ENCODE measurements at regions not wholly inside any gene's neighbourhood (a gene's known extent, or its start where the extent isn't known, plus 50 kb on each side); places are given as distances from the start of the nearest gene placed in this dataset.

DNA sequence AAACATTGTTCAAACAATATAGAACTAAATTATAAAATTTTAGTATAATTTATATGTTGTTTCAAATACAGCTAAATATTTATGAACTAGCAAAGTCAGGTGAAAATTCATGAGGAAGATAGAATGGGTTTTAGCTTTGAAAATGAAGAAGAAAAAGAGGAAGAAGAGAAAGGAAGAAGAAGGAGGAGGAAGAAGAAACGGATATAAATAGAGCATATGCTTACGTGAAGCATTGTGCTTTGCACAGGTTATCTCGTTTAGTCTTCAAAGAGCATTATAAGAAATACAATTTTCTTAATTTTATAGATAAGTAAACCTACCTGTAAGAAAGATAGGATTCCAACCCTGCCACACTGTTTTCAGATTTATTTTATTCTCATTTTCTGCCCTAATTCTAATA is 620.6 kb upstream of the DAB2 start:
- TF ChIP-seq, protein P1, sequence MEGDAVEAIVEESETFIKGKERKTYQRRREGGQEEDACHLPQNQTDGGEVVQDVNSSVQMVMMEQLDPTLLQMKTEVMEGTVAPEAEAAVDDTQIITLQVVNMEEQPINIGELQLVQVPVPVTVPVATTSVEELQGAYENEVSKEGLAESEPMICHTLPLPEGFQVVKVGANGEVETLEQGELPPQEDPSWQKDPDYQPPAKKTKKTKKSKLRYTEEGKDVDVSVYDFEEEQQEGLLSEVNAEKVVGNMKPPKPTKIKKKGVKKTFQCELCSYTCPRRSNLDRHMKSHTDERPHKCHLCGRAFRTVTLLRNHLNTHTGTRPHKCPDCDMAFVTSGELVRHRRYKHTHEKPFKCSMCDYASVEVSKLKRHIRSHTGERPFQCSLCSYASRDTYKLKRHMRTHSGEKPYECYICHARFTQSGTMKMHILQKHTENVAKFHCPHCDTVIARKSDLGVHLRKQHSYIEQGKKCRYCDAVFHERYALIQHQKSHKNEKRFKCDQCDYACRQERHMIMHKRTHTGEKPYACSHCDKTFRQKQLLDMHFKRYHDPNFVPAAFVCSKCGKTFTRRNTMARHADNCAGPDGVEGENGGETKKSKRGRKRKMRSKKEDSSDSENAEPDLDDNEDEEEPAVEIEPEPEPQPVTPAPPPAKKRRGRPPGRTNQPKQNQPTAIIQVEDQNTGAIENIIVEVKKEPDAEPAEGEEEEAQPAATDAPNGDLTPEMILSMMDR (IDR thresholded peaks at IDR 0.05; ENCODE audit: low read length): no peak
- no peak for TF ChIP-seq EZH2 (IDR thresholded peaks at IDR 0.05; ENCODE audit: borderline replicate concordance, low read length)
